ENCODE measurements at regions not wholly inside any gene's neighbourhood (a gene's known extent, or its start where the extent isn't known, plus 50 kb on each side); places are given as distances from the start of the nearest gene placed in this dataset.

GRCh38 chr9:73541923-73542322 is 390.3 kb downstream of the ANXA1 start:
- TF ChIP-seq EZH2 (IDR thresholded peaks at IDR 0.05; ENCODE audit: low read depth) (no peak), CTCF (conservative IDR thresholded peaks at IDR 0.05) (no peak)

Data from PC-9 (cell line).